ENCODE measurements at regions not wholly inside any gene's neighbourhood (a gene's known extent, or its start where the extent isn't known, plus 50 kb on each side); places are given as distances from the start of the nearest gene placed in this dataset.

GRCh38 chr6:93104195-93104817 is 315.1 kb downstream of the EPHA7 start:
- no peaks in the 10 kb centered on the region for H3K4me1 ChIP-seq (ENCODE audit: control insufficient read depth, extremely low read depth, insufficient read depth, low read length)

GRCh38 chr6:93088621-93089501 is 330.5 kb downstream of the EPHA7 start:
- Histone ChIP-seq H3K27me3 (ENCODE audit: control insufficient read depth, insufficient read depth, low read length) (no peaks in the 10 kb centered on the region), H3K4me1 (ENCODE audit: control insufficient read depth, extremely low read depth, insufficient read depth, low read length) (no peaks in the 10 kb centered on the region), H3K4me2 (ENCODE audit: extremely low read depth, insufficient read depth, low read length) (no peak overlapping the region), H3K27ac (ENCODE audit: insufficient read depth, low read length) (no peak overlapping the region), H2AFZ (ENCODE audit: low read length) (no peak overlapping the region), H4K20me1 (ENCODE audit: control insufficient read depth, extremely low read depth, insufficient read depth, low read length) (no peaks in the 10 kb centered on the region), H3K4me3 (replicated peaks in 1 of 4; ENCODE audit: control extremely low read depth in 1 of 4, insufficient read depth in 1 of 4, low read depth in 3 of 4, low read length in 4 of 4) (peak overlapping the region in 1 of 4 experiments; percentile 57), H3K9ac (ENCODE audit: insufficient read depth, low read length) (no peak overlapping the region), H3K36me3 (ENCODE audit: control insufficient read depth, insufficient read depth, low read length) (no peaks in the 10 kb centered on the region), H3K79me2 (ENCODE audit: control insufficient read depth, insufficient read depth, low read length) (no peaks in the 10 kb centered on the region), H3K9me3 (ENCODE audit: control insufficient read depth, insufficient read depth, low read depth, low read length) (no peaks in the 10 kb centered on the region)
- peak; percentile 5 to 77 for DNase-seq (ENCODE audit: low read depth in 2 of 2)
- TF ChIP-seq EZH2 (IDR thresholded peaks at IDR 0.05; ENCODE audit: low read length, missing control alignments) (no peak), CTCF (conservative IDR thresholded peaks at IDR 0.05 in 1 of 2, IDR thresholded peaks at IDR 0.05 in 1 of 2; ENCODE audit: low read depth in 1 of 2, low read length in 2 of 2) (no peak)

More at GRCh38 chr6:93104195-93104817, 315.1 kb downstream of the EPHA7 start:
- Histone ChIP-seq H3K27me3 (ENCODE audit: control insufficient read depth, insufficient read depth, low read length) (no peaks in the 10 kb centered on the region), H3K4me2 (ENCODE audit: extremely low read depth, insufficient read depth, low read length) (no peak overlapping the region), H3K36me3 (ENCODE audit: control insufficient read depth, insufficient read depth, low read length) (no peaks in the 10 kb centered on the region), H4K20me1 (ENCODE audit: control insufficient read depth, extremely low read depth, insufficient read depth, low read length) (no peaks in the 10 kb centered on the region), H3K79me2 (ENCODE audit: control insufficient read depth, insufficient read depth, low read length) (no peaks in the 10 kb centered on the region), H3K27ac (ENCODE audit: insufficient read depth, low read length) (no peak overlapping the region), H2AFZ (ENCODE audit: low read length) (no peak overlapping the region), H3K9ac (ENCODE audit: insufficient read depth, low read length) (no peak overlapping the region), H3K9me3 (ENCODE audit: control insufficient read depth, insufficient read depth, low read depth, low read length) (no peaks in the 10 kb centered on the region), H3K4me3 (replicated peaks in 1 of 4; ENCODE audit: control extremely low read depth in 1 of 4, insufficient read depth in 1 of 4, low read depth in 3 of 4, low read length in 4 of 4) (peak overlapping the region in 1 of 4 experiments; percentile 14)
- DNase-seq (ENCODE audit: low read depth in 2 of 2) = peak in 1 of 2 donors; percentile 51
- TF ChIP-seq CTCF (conservative IDR thresholded peaks at IDR 0.05 in 1 of 2, IDR thresholded peaks at IDR 0.05 in 1 of 2; ENCODE audit: low read depth in 1 of 2, low read length in 2 of 2) (no peak), EZH2 (IDR thresholded peaks at IDR 0.05; ENCODE audit: low read length, missing control alignments) (no peak)

- Histone ChIP-seq H3K9ac (ENCODE audit: insufficient read depth, low read length) (no peak overlapping the region), H2AFZ (ENCODE audit: low read length) (no peak overlapping the region), H3K27me3 (ENCODE audit: control insufficient read depth, insufficient read depth, low read length) (no peaks in the 10 kb centered on the region), H3K4me3 (replicated peaks in 1 of 4; ENCODE audit: control extremely low read depth in 1 of 4, insufficient read depth in 1 of 4, low read depth in 3 of 4, low read length in 4 of 4) (no peak overlapping the region), H3K79me2 (ENCODE audit: control insufficient read depth, insufficient read depth, low read length) (no peaks in the 10 kb centered on the region), H3K36me3 (ENCODE audit: control insufficient read depth, insufficient read depth, low read length) (no peaks in the 10 kb centered on the region), H3K4me2 (ENCODE audit: extremely low read depth, insufficient read depth, low read length) (no peak overlapping the region), H3K9me3 (ENCODE audit: control insufficient read depth, insufficient read depth, low read depth, low read length) (no peaks in the 10 kb centered on the region), H3K27ac (ENCODE audit: insufficient read depth, low read length) (no peak overlapping the region), H4K20me1 (ENCODE audit: control insufficient read depth, extremely low read depth, insufficient read depth, low read length) (no peaks in the 10 kb centered on the region), H3K4me1 (ENCODE audit: control insufficient read depth, extremely low read depth, insufficient read depth, low read length) (no peaks in the 10 kb centered on the region)
- no peak for DNase-seq (ENCODE audit: low read depth in 2 of 2)
- TF ChIP-seq EZH2 (IDR thresholded peaks at IDR 0.05; ENCODE audit: low read length, missing control alignments) (no peak), CTCF (conservative IDR thresholded peaks at IDR 0.05 in 1 of 2, IDR thresholded peaks at IDR 0.05 in 1 of 2; ENCODE audit: low read depth in 1 of 2, low read length in 2 of 2) (no peak)
Measured at GRCh38 chr6:93087606-93088005, 331.8 kb downstream of the EPHA7 start.

Data from fibroblast of lung (primary cell).